GM12892 (cell line): ENCODE measurements at regions not wholly inside any gene's neighbourhood (a gene's known extent, or its start where the extent isn't known, plus 50 kb on each side); places are given as distances from the start of the nearest gene placed in this dataset.

Source experiments
- POLR2A ChIP-seq: IDR thresholded peaks from 2 replicates; pipeline ENCODE4 v1.6.1; 2011; ENCODE audit warnings: low read depth, low read length, control low read depth
- POLR2AphosphoS5 ChIP-seq: IDR thresholded peaks from 2 replicates; pipeline ENCODE4 v1.6.1; 2011; ENCODE audit warnings: low read depth, low read length, control low read depth

DNA sequence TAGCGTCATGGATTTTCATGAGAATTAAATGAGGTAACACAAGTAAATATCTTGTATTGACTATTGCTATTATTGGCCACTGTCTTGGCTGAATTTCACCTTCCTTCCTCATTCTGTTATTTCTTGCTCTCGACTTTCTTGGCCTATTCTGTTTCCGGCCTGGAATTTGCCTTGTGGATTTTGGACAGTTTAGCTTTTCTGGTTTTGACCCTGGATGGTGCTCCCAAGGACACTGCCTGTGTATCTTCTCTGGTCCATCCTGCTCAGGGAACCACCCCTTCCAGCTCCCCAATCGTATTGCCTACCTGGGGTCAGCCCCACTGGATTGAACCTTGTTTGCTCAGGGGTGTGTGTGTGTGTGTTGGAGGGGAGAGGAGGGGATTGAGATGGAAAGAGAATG lies 376.2 kb upstream of the C2CD4B start:
- no peak for TF ChIP-seq POLR2A
- TF ChIP-seq POLR2AphosphoS5: no peak
